ENCODE measurements at regions not wholly inside any gene's neighbourhood (a gene's known extent, or its start where the extent isn't known, plus 50 kb on each side); places are given as distances from the start of the nearest gene placed in this dataset.

DNA sequence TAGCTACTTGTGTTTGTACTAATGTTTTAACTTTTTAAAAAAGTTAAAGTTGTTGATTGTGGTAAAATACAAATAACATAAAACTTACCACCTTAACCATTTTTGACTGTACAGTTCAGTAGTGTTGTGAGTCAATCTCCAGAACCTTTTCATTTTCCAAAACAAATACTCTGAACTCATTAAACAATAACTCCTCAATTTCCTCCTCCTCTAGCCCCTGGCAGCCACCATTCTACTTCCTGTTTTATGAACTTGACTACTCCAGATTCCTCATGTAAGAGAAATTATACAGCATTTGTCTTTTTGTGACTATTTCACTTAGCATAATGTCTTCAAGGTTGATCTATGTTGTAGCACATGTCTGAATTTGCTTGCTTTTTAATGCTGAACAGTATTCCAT lies 299.1 kb upstream of the AMIGO2 start:
- no peak overlapping the region for H3K27ac Mint-ChIP-seq

DNA sequence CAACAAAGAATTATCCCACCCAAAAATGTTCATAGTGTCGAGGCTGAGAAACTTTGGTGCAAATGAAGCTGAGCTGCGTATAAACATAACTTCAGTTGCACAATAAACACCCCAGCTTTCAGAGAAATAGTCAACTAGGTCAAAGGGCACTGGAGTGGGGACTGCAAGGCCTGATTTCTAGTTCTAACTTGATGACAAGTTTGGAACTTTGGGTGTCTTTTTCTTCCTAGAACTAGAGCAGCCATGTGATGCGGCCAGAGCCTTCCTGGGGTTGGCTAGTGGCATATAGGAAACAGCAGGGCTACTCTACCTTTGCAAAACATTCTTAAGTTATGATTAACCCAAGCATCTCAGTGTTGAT lies 298.4 kb upstream of the AMIGO2 start:
- no peaks in the 10 kb centered on the region for H3K27me3 Mint-ChIP-seq (ENCODE audit: insufficient read depth)
- no peak overlapping the region for H3K4me3 Mint-ChIP-seq
- Histone ChIP-seq H3K4me3 (ENCODE audit: low read length) (no peak overlapping the region), H3K36me3 (ENCODE audit: control insufficient read depth, insufficient read depth, low read length) (no peaks in the 10 kb centered on the region), H3K9me3 (ENCODE audit: control insufficient read depth, low read length) (no peaks in the 10 kb centered on the region), H3K4me1 (ENCODE audit: control insufficient read depth, insufficient read depth, low read length) (no peaks in the 10 kb centered on the region), H3K27me3 (ENCODE audit: control insufficient read depth, insufficient read depth, low read length, poor library complexity, severe bottlenecking) (no peaks in the 10 kb centered on the region), H3K9ac (ENCODE audit: extremely low read depth, low read length, poor library complexity, severe bottlenecking) (no peak overlapping the region), H3K27ac (ENCODE audit: low read depth, low read length) (no peak overlapping the region)
- no peak for DNase-seq
- no peaks in the 10 kb centered on the region for H3K4me1 Mint-ChIP-seq
- TF ChIP-seq, protein P1, sequence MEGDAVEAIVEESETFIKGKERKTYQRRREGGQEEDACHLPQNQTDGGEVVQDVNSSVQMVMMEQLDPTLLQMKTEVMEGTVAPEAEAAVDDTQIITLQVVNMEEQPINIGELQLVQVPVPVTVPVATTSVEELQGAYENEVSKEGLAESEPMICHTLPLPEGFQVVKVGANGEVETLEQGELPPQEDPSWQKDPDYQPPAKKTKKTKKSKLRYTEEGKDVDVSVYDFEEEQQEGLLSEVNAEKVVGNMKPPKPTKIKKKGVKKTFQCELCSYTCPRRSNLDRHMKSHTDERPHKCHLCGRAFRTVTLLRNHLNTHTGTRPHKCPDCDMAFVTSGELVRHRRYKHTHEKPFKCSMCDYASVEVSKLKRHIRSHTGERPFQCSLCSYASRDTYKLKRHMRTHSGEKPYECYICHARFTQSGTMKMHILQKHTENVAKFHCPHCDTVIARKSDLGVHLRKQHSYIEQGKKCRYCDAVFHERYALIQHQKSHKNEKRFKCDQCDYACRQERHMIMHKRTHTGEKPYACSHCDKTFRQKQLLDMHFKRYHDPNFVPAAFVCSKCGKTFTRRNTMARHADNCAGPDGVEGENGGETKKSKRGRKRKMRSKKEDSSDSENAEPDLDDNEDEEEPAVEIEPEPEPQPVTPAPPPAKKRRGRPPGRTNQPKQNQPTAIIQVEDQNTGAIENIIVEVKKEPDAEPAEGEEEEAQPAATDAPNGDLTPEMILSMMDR (conservative IDR thresholded peaks at IDR 0.05) = no peak
- WGBS, 2 experiments (ENCODE audit: insufficient coverage in 1 of 2, insufficient read length in 1 of 2) = 91% methylated on average over 3 of the region's 3 CpGs; no CpG with 5 or more reads in 1 of the 2 experiments
- H3K36me3 Mint-ChIP-seq (ENCODE audit: low read depth) = no peaks in the 10 kb centered on the region
- H3K27ac Mint-ChIP-seq = no peak overlapping the region
- no peaks in the 10 kb centered on the region for H3K9me3 Mint-ChIP-seq

More for the DNA sequence above, 299.1 kb upstream of the AMIGO2 start:
- no peaks in the 10 kb centered on the region for H3K36me3 Mint-ChIP-seq (ENCODE audit: low read depth)
- no peaks in the 10 kb centered on the region for H3K4me1 ChIP-seq (ENCODE audit: control insufficient read depth, insufficient read depth, low read length)
- H3K4me3 ChIP-seq (ENCODE audit: low read length) = no peak overlapping the region
- no peaks in the 10 kb centered on the region for H3K9me3 ChIP-seq (ENCODE audit: control insufficient read depth, low read length)
- no peaks in the 10 kb centered on the region for H3K4me1 Mint-ChIP-seq
- H3K9me3 Mint-ChIP-seq = no peaks in the 10 kb centered on the region
- no peak overlapping the region for H3K27ac ChIP-seq (ENCODE audit: low read depth, low read length)
- H3K4me3 Mint-ChIP-seq = no peak overlapping the region
- no peak overlapping the region for H3K9ac ChIP-seq (ENCODE audit: extremely low read depth, low read length, poor library complexity, severe bottlenecking)
- no peak for DNase-seq
- H3K27me3 ChIP-seq (ENCODE audit: control insufficient read depth, insufficient read depth, low read length, poor library complexity, severe bottlenecking) = no peaks in the 10 kb centered on the region
- TF ChIP-seq, protein P1 (conservative IDR thresholded peaks at IDR 0.05) = no peak
- no peaks in the 10 kb centered on the region for H3K36me3 ChIP-seq (ENCODE audit: control insufficient read depth, insufficient read depth, low read length)
- H3K27me3 Mint-ChIP-seq (ENCODE audit: insufficient read depth) = no peaks in the 10 kb centered on the region

DNA sequence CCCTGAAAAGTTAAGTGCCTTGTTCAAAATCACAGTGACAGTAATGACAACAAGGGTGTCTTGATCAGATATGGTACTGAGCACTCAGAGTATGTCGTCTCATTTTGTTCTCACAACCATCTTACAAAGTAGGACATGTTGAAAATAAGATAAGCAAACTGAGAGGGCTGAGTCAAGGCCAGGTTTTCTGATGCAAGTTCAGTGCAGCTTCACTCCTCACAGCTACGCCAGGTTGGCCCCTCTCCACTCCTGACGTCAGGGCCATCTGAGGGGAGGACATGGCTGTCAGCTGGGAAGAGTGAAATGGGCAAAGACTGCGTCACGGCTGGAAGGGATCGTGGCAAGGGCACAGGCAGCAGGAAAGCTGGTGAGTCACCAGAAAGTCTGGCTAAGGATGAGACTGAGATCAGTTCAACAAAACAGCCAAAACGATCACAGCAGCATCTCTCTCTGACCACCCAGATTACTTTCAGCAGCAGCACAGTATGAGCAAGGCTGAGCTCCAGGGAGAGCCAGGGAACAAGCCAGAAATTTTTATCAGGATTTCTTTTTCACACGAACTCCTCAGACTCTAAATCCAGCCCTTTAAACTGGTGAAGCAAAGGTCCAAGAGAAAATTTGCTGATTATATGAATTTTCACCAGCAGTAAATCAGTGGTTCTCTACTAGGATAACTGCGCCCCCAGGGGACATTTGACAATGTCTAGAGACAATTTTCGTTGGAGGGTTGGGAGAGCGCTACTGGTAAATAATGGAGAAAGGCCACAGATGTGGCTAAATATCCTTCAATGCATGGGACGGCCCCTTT lies 297.9 kb upstream of the AMIGO2 start:
- Histone ChIP-seq H3K9ac (ENCODE audit: extremely low read depth, low read length, poor library complexity, severe bottlenecking) (no peak overlapping the region), H3K27me3 (ENCODE audit: control insufficient read depth, insufficient read depth, low read length, poor library complexity, severe bottlenecking) (no peaks in the 10 kb centered on the region), H3K36me3 (ENCODE audit: control insufficient read depth, insufficient read depth, low read length) (no peaks in the 10 kb centered on the region), H3K27ac (ENCODE audit: low read depth, low read length) (no peak overlapping the region), H3K4me3 (ENCODE audit: low read length) (no peak overlapping the region), H3K4me1 (ENCODE audit: control insufficient read depth, insufficient read depth, low read length) (no peaks in the 10 kb centered on the region), H3K9me3 (ENCODE audit: control insufficient read depth, low read length) (no peaks in the 10 kb centered on the region)
- Mint-ChIP-seq H3K27me3 (ENCODE audit: insufficient read depth) (no peaks in the 10 kb centered on the region), H3K4me3 (no peak overlapping the region), H3K9me3 (no peaks in the 10 kb centered on the region), H3K27ac (no peak overlapping the region), H3K4me1 (no peaks in the 10 kb centered on the region), H3K36me3 (ENCODE audit: low read depth) (no peaks in the 10 kb centered on the region)
- WGBS, 2 experiments (ENCODE audit: insufficient coverage in 1 of 2, insufficient read length in 1 of 2) = 85 to 89% methylated on average over 11 to 12 of the region's 12 CpGs
- no peak for DNase-seq
- TF ChIP-seq, protein P1 (conservative IDR thresholded peaks at IDR 0.05) = no peak

Data from endodermal cell (in vitro differentiated cells).